Smooth muscle cell (in vitro differentiated cells): ENCODE measurements at regions not wholly inside any gene's neighbourhood (a gene's known extent, or its start where the extent isn't known, plus 50 kb on each side); places are given as distances from the start of the nearest gene placed in this dataset.

Source experiments
- DNase-seq: peaks from one replicate; lab custom pipeline; 2025; ENCODE audit not compliant: unreplicated experiment; lab: John Stamatoyannopoulos, UW
- H2AFZ ChIP-seq: fragments of 200-600 bp; sonication (generic); 2 replicates; pipeline ENCODE4 v1.6.0; 2016; ENCODE audit warnings: antibody characterized with exemption, low read depth, mild to moderate bottlenecking
- H3F3A ChIP-seq: fragments of 200-600 bp; sonication (generic); 2 replicates; pipeline ENCODE4 v1.6.0; 2017; ENCODE audit warnings: antibody characterized with exemption, low read depth
- H3K27ac ChIP-seq: fragments of 200-600 bp; sonication (generic); 2 replicates; pipeline ENCODE4 v1.5.1; 2016; ENCODE audit warnings: low read depth, mild to moderate bottlenecking
- H3K27me3 ChIP-seq: fragments of 200-600 bp; sonication (generic); 2 replicates; pipeline ENCODE4 v1.6.1; 2016; ENCODE audit warnings: low read depth, mild to moderate bottlenecking
- H3K36me3 ChIP-seq: fragments of 200-600 bp; sonication (generic); 2 replicates; pipeline ENCODE4 v1.5.1; 2016; ENCODE audit warnings: low read depth
- H3K4me1 ChIP-seq: fragments of 200-600 bp; sonication (generic); 2 replicates; pipeline ENCODE4 v1.5.1; 2016; ENCODE audit warnings: low read depth
- H3K4me2 ChIP-seq: fragments of 200-600 bp; sonication (generic); 2 replicates; pipeline ENCODE4 v1.6.0; 2016; ENCODE audit warnings: mild to moderate bottlenecking
- H3K4me3 ChIP-seq: fragments of 200-600 bp; sonication (generic); 2 replicates; pipeline ENCODE4 v1.5.1; 2016; ENCODE audit warnings: mild to moderate bottlenecking
- H3K79me2 ChIP-seq: fragments of 200-600 bp; sonication (generic); 2 replicates; pipeline ENCODE4 v1.6.0; 2016; ENCODE audit warnings: low read depth, mild to moderate bottlenecking
- H3K9ac ChIP-seq: fragments of 200-600 bp; sonication (generic); 2 replicates; pipeline ENCODE4 v1.6.0; 2016; ENCODE audit warnings: low read depth
- H3K9me3 ChIP-seq: fragments of 200-600 bp; sonication (generic); replicated peaks from 2 replicates; pipeline ENCODE4 v1.5.1; 2016; ENCODE audit warnings: low read depth
- H4K20me1 ChIP-seq: fragments of 200-600 bp; sonication (generic); 2 replicates; pipeline ENCODE4 v1.6.0; 2016; ENCODE audit warnings: low read depth
- CTCF ChIP-seq: fragments of 200-600 bp; sonication (generic); IDR thresholded peaks from 2 replicates; pipeline ENCODE4 v1.5.1; 2017; ENCODE audit warnings: borderline replicate concordance, mild to moderate bottlenecking, antibody characterized with exemption; ENCODE audit not compliant: insufficient read depth, poor library complexity, severe bottlenecking
- WGBS: methylation state at CpG from one replicate; pipeline ENCODE4 v1.1.7; 2016; ENCODE audit warnings: low lambda C conversion rate; 5-methylcytosine and 5-hydroxymethylcytosine counted together

GRCh38 chr13:109877809-109878208 lies 91.4 kb upstream of the IRS2 start:
- H3K27ac ChIP-seq, result no peak overlapping the region
- no peak overlapping the region for H3K4me3 ChIP-seq
- no peak overlapping the region for H3K4me2 ChIP-seq
- H2AFZ ChIP-seq, result no peak overlapping the region
- TF ChIP-seq CTCF, result no peak
- WGBS, result 94% methylated on average over 7 of the region's 7 CpGs
- no peak for DNase-seq
- H3K79me2 ChIP-seq, result no peaks in the 10 kb centered on the region
- H3K36me3 ChIP-seq, result no peaks in the 10 kb centered on the region
- H3K9me3 ChIP-seq, result no peaks in the 10 kb centered on the region
- no peak overlapping the region for H3K9ac ChIP-seq
- no peaks in the 10 kb centered on the region for H3K4me1 ChIP-seq
- H4K20me1 ChIP-seq, result no peaks in the 10 kb centered on the region
- no peaks in the 10 kb centered on the region for H3F3A ChIP-seq
- H3K27me3 ChIP-seq, result no peaks in the 10 kb centered on the region

GRCh38 chr13:109875746-109876145 lies 89.4 kb upstream of the IRS2 start:
- TF ChIP-seq CTCF, result no peak
- Histone ChIP-seq H3K4me1 (no peaks in the 10 kb centered on the region), H3K27ac (peak overlapping the region; percentile 83), H3K79me2 (no peaks in the 10 kb centered on the region), H2AFZ (no peak overlapping the region), H3K9me3 (no peaks in the 10 kb centered on the region), H4K20me1 (no peaks in the 10 kb centered on the region), H3K36me3 (no peaks in the 10 kb centered on the region), H3K4me3 (no peak overlapping the region), H3F3A (no peaks in the 10 kb centered on the region), H3K9ac (no peak overlapping the region), H3K27me3 (no peaks in the 10 kb centered on the region), H3K4me2 (peak overlapping the region; percentile 4)
- WGBS, result 91% methylated on average over 4 of the region's 4 CpGs
- DNase-seq, result no peak

- H4K20me1 ChIP-seq, result no peaks in the 10 kb centered on the region
- peak overlapping the region; percentile 83 for H3K27ac ChIP-seq
- no peak overlapping the region for H2AFZ ChIP-seq
- 31% methylated on average over 6 of the region's 6 CpGs for WGBS
- no peaks in the 10 kb centered on the region for H3K9me3 ChIP-seq
- no peak for TF ChIP-seq CTCF
- H3K4me2 ChIP-seq, result peak overlapping the region; percentile 52
- H3K9ac ChIP-seq, result peak overlapping the region; percentile 68
- H3K27me3 ChIP-seq, result no peaks in the 10 kb centered on the region
- no peaks in the 10 kb centered on the region for H3K79me2 ChIP-seq
- no peak overlapping the region for H3K4me3 ChIP-seq
- no peaks in the 10 kb centered on the region for H3F3A ChIP-seq
- H3K4me1 ChIP-seq, result no peaks in the 10 kb centered on the region
- no peaks in the 10 kb centered on the region for H3K36me3 ChIP-seq
- DNase-seq, result no peak
These were observed 88.4 kb upstream of the IRS2 start for GRCh38 chr13:109874484-109875454.
